Naive thymus-derived CD8-positive, alpha-beta T cell (primary cell): ENCODE measurements at regions not wholly inside any gene's neighbourhood (a gene's known extent, or its start where the extent isn't known, plus 50 kb on each side); places are given as distances from the start of the nearest gene placed in this dataset.

Experiments
- ATAC-seq, 2 donors: fragments of 150-1000 bp; cut with Tn5 transposase in 1 of 2; sonication (Bioruptor Pico), chemical (Tn5 transposase) in 1 of 2; 1 replicate in 1 of 2; 2 replicates in 1 of 2; pipeline ENCODE4 v1.10.0; 2021; ENCODE audit warnings: mild to moderate bottlenecking in 2 of 2, moderate library complexity in 2 of 2
- POLR2A ChIA-PET: fragments of 350-600 bp; sonication (Branson Sonifier 250); formaldehyde crosslinking; loops from one replicate; lab custom pipeline; 2021; ENCODE audit warnings: antibody characterized with exemption; lab: Charles Lee
- DNase-seq, 10 donors: peaks; one replicate each; pipeline versions ENCODE4 v3.0.0 to v3.0.0-alpha.2; 2020 to 2022
- H3K27ac Mint-ChIP-seq, 10 donors: one replicate each; pipeline ENCODE4 v1.8.0; 2020 to 2022; ENCODE audit warnings: mild to moderate bottlenecking in 10 of 10, mixed read lengths in 10 of 10, moderate library complexity in 4 of 10, inconsistent platforms in 1 of 10
- H3K27me3 Mint-ChIP-seq, 5 donors: one replicate each; pipeline ENCODE4 v1.8.0; 2021 to 2022; ENCODE audit warnings: mixed read lengths in 5 of 5
- H3K36me3 Mint-ChIP-seq, 3 donors: one replicate each; pipeline ENCODE4 v1.8.0; 2020 to 2022; ENCODE audit warnings: mixed read lengths in 3 of 3, mild to moderate bottlenecking in 2 of 3, inconsistent platforms in 1 of 3
- H3K4me1 Mint-ChIP-seq, 4 donors: one replicate each; pipeline ENCODE4 v1.8.0; 2021 to 2022; ENCODE audit warnings: mixed read lengths in 4 of 4
- H3K4me3 Mint-ChIP-seq, 10 donors: one replicate each; pipeline ENCODE4 v1.8.0; 2020 to 2022; ENCODE audit warnings: mild to moderate bottlenecking in 10 of 10, mixed read lengths in 10 of 10, moderate library complexity in 6 of 10, inconsistent platforms in 1 of 10
- H3K9me3 Mint-ChIP-seq, 9 donors: one replicate each; pipeline ENCODE4 v1.8.0; 2020 to 2022; ENCODE audit warnings: mixed read lengths in 9 of 9, mild to moderate bottlenecking in 3 of 9, inconsistent platforms in 1 of 9, moderate library complexity in 1 of 9

DNA sequence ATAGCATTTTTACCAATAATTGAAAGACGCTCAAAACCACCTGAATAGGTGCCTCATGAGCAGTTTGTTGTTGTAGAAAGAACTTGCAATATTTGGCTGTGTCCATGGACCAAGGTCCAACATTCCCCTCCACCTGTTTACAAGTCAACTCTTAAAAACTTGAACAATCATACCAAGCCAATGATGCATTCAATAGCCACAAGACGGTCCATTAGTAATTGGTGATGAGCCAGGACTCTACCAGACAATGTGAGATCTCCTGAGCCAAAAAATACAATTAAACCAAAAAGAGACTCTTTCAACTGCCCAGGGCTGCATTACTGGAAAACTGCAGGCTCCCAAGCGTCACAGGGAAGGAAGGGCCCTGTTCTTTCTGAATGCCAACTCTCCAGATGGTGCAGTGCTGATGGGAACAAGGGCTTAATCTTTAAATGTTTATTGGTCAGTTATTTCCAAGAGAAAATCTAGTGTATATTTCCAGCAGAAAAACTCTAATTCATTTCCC, 118.8 kb upstream of the EPB41L3 start:
- DNase-seq, result no peak
- Mint-ChIP-seq H3K27me3 (peaks cover 0 to 18% (median 0%) of the 10 kb centered on the region in 5 donors), H3K36me3 (no peaks in the 10 kb centered on the region), H3K4me1 (no peaks in the 10 kb centered on the region), H3K27ac (no peak overlapping the region), H3K4me3 (no peak overlapping the region), H3K9me3 (peaks cover 0 to 5% (median 0%) of the 10 kb centered on the region in 9 donors)
- POLR2A ChIA-PET, result no interaction called here
- no peak for ATAC-seq

DNA sequence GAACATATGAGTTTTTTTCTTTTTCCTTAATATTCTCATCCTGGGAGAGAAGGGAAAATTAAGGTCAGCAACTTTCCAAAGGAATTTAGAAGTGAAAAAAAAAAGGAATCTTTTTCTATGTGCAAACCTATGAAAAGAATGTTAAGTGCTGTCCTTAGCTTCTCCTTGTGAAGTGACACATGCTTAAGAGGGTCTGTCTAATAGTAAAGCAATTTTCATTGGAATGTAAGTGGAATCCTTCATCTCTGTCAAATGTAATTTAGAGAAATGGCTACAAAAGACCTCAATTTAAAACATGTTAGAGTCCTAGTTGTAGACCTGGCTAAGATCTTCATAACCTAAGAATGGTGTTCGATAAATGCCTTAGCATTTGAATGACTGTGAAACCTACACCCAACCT, 117.4 kb upstream of the EPB41L3 start:
- Mint-ChIP-seq H3K4me1 (no peaks in the 10 kb centered on the region), H3K4me3 (no peak overlapping the region), H3K9me3 (peaks cover 0 to 5% (median 0%) of the 10 kb centered on the region in 9 donors), H3K27ac (no peak overlapping the region), H3K36me3 (no peaks in the 10 kb centered on the region), H3K27me3 (peaks cover 0 to 28% (median 10%) of the 10 kb centered on the region in 5 donors)
- POLR2A ChIA-PET, result no interaction called here
- no peak for DNase-seq
- no peak for ATAC-seq

DNA sequence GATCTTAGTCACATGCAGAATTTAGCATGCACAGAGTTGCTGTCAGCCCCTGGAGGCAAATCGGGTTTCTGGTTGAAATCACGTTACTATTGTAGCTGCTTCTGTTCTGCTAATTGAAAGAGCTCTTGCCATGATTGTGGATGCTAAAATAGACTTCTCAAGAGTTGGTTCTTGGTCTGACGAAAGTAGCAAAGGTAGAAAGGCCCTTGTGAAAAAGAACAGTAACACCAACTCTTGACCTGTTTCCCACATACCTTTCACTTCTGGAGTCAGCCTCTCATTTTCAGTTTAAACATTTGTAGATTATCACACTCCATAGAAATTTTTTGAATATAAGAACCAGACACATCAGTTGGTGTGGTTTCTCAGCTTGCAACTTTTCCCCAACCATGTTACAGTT, 110.0 kb upstream of the EPB41L3 start:
- Mint-ChIP-seq H3K4me1 (no peaks in the 10 kb centered on the region), H3K27ac (no peak overlapping the region), H3K27me3 (peaks cover 0 to 15% (median 8%) of the 10 kb centered on the region in 5 donors), H3K36me3 (no peaks in the 10 kb centered on the region), H3K4me3 (no peak overlapping the region), H3K9me3 (no peaks in the 10 kb centered on the region)
- DNase-seq, result no peak
- POLR2A ChIA-PET, result no interaction called here
- no peak for ATAC-seq

DNA sequence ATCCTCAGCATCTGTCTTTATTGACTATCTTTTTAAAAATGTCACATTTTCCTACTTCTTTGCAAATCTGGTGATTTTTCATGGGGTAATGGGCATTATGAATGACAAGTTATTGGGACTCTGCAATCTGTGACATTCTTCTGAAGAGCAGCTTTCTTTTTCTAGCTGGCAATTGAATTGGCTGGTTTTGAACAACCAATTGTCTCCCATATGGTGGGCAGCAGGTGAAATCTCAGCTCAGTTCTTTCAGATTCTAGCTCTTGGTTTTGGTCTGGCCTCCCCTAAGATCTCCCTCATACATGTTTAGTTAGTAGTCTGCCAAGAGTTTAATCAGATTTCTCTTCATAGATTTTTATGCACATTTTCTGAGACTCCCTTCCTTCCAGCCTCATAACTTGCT, 107.9 kb upstream of the EPB41L3 start:
- no peak overlapping the region for H3K4me3 Mint-ChIP-seq
- no peaks in the 10 kb centered on the region for H3K9me3 Mint-ChIP-seq
- H3K27me3 Mint-ChIP-seq, result peaks cover 0 to 15% (median 5%) of the 10 kb centered on the region in 5 donors
- H3K27ac Mint-ChIP-seq, result no peak overlapping the region
- no peaks in the 10 kb centered on the region for H3K4me1 Mint-ChIP-seq
- ATAC-seq, result no peak
- no peaks in the 10 kb centered on the region for H3K36me3 Mint-ChIP-seq
- no peak for DNase-seq
- POLR2A ChIA-PET, result no interaction called here

DNA sequence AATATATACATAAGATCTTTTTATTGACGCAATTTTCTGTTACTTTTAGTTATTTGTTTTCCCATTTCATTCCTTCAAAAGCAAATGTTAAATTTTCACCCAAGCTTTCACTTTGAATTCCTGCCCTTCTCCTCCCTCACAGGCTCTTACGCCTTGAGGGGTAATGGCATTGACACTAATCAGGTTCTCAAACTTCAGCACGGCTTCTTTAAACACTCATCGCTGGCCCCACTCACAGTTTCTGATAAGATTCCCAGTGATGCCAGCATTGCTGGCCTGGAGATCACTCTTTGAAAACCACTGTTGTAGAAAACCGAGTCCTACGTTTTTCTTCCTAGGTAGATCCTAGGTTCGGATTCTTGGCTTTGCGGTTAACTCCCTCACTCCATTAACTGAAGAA, 105.6 kb upstream of the EPB41L3 start:
- POLR2A ChIA-PET, result no interaction called here
- no peak for ATAC-seq
- H3K27me3 Mint-ChIP-seq, result peaks cover 1 to 19% (median 9%) of the 10 kb centered on the region in 5 donors
- no peak for DNase-seq
- no peaks in the 10 kb centered on the region for H3K36me3 Mint-ChIP-seq
- H3K9me3 Mint-ChIP-seq, result no peaks in the 10 kb centered on the region
- no peak overlapping the region for H3K4me3 Mint-ChIP-seq
- H3K27ac Mint-ChIP-seq, result no peak overlapping the region
- no peaks in the 10 kb centered on the region for H3K4me1 Mint-ChIP-seq

DNA sequence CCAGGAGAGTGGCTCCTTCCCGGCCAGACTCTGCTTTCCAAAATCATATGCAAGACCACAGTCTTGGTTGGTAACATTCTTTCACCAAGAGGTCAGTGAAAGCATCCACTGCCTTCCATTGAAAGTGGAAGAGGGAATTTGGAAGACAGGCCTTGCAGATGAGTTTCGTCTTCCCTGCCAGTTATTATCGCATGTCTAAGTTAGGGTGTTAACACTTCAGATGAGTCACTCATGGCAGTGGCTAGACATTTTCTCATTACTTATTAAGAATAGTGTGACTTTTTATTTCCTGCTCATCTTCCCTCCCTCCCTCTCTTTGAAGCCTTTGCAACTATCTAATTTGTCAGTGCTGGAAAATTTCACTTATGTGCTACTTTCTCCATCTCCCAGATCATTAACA, 102.9 kb upstream of the EPB41L3 start:
- POLR2A ChIA-PET, result no interaction called here
- no peak for ATAC-seq
- peaks cover 1 to 31% (median 15%) of the 10 kb centered on the region in 5 donors for H3K27me3 Mint-ChIP-seq
- H3K36me3 Mint-ChIP-seq, result no peaks in the 10 kb centered on the region
- no peak for DNase-seq
- no peak overlapping the region for H3K27ac Mint-ChIP-seq
- no peaks in the 10 kb centered on the region for H3K9me3 Mint-ChIP-seq
- no peaks in the 10 kb centered on the region for H3K4me1 Mint-ChIP-seq
- H3K4me3 Mint-ChIP-seq, result no peak overlapping the region

DNA sequence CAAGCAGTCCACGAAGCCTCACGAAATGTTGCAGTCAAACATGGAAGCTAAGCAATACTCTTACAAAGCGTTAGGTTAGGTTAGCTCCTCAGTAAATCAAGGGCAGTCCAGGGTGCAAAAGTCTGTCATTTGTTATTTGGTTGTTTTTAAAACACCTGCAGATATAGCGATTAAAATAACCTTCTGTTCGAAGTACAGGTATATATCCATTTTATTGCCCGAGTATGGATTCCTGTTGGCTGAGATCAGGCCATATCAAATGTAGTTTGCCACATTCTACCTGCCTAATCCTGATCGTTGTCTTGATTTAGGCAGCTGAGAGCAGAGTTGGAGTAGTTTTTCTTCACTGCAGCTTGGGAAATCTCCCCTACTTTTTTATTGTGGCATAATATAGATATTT, 99.5 kb upstream of the EPB41L3 start:
- POLR2A ChIA-PET, result no interaction called here
- no peaks in the 10 kb centered on the region for H3K9me3 Mint-ChIP-seq
- no peaks in the 10 kb centered on the region for H3K36me3 Mint-ChIP-seq
- DNase-seq, result no peak
- no peak overlapping the region for H3K4me3 Mint-ChIP-seq
- H3K27ac Mint-ChIP-seq, result no peak overlapping the region
- H3K27me3 Mint-ChIP-seq, result peaks cover 6 to 41% (median 18%) of the 10 kb centered on the region in 5 donors
- H3K4me1 Mint-ChIP-seq, result no peaks in the 10 kb centered on the region
- no peak for ATAC-seq

DNA sequence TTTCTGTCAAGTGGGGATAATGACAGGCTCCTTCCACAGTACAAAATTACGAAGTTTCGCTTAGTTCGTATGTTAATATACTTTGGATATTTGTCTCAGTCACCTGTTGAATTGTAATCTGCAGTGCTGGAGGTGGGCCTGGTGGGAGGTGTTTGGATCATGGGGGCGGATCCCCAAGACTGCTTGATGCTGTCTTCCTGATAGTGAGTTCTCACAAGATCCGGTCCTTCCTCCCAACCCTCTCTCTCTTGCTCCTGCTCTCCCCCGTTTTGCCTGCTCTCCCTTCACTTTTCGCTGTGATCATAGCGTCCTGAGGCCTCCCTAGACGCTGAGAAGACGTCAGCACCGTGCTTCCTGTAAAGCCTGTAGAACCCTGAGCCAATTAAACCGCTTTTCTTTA, 97.1 kb upstream of the EPB41L3 start:
- Mint-ChIP-seq H3K27ac (no peak overlapping the region), H3K36me3 (no peaks in the 10 kb centered on the region), H3K27me3 (peaks cover 11 to 43% (median 17%) of the 10 kb centered on the region in 5 donors), H3K4me3 (no peak overlapping the region), H3K9me3 (peaks cover 0 to 7% (median 0%) of the 10 kb centered on the region in 9 donors), H3K4me1 (no peaks in the 10 kb centered on the region)
- ATAC-seq (no peak), DNase-seq (no peak)
- POLR2A ChIA-PET, result no interaction called here

DNA sequence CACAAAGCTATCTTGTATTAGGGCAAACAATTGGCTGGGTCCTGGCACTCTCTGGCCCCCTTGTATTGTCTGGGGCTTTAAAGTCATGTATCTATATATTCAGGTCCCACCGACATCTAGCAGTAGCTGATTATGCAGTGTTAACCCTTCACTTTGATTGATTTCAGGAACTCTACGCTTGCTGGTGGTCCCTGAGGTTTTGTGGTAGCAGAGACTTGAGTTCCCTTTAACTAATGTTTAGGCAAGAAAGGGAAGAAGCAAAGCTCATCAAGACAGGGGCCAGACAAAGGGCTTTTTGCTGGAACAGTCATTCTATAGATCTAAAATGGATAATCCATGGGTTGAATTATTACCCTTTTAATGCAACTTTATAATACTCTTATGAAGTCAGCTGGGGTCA, 95.3 kb upstream of the EPB41L3 start:
- H3K27me3 Mint-ChIP-seq, result peaks cover 15 to 50% (median 23%) of the 10 kb centered on the region in 5 donors
- DNase-seq, result no peak
- no peak overlapping the region for H3K4me3 Mint-ChIP-seq
- no peaks in the 10 kb centered on the region for H3K4me1 Mint-ChIP-seq
- POLR2A ChIA-PET, result no interaction called here
- H3K27ac Mint-ChIP-seq, result no peak overlapping the region
- H3K36me3 Mint-ChIP-seq, result no peaks in the 10 kb centered on the region
- ATAC-seq, result no peak
- peaks cover 0 to 10% (median 0%) of the 10 kb centered on the region in 9 donors for H3K9me3 Mint-ChIP-seq

DNA sequence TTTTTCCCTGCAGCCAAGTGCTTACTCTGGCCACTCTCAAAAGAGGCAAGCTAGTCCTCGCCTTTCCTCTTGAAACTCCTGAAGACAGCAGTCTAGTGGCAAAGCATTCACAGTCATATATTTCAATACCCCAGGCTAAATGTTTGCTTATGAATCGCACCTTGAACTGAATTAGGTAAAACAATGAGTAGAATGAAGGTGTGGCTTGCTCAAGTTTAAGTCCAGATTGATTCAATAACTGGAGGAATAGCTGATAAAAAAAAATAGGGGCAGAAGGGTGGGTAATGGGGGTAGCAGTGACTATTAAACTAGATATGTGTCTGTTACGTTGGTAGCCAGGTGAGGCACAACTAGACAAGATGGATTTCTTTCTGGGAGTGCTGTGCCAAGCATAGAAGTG, 88.2 kb upstream of the EPB41L3 start:
- Mint-ChIP-seq H3K4me3 (no peak overlapping the region), H3K9me3 (peaks cover 0 to 10% (median 0%) of the 10 kb centered on the region in 9 donors)
- POLR2A ChIA-PET, result no interaction called here

DNA sequence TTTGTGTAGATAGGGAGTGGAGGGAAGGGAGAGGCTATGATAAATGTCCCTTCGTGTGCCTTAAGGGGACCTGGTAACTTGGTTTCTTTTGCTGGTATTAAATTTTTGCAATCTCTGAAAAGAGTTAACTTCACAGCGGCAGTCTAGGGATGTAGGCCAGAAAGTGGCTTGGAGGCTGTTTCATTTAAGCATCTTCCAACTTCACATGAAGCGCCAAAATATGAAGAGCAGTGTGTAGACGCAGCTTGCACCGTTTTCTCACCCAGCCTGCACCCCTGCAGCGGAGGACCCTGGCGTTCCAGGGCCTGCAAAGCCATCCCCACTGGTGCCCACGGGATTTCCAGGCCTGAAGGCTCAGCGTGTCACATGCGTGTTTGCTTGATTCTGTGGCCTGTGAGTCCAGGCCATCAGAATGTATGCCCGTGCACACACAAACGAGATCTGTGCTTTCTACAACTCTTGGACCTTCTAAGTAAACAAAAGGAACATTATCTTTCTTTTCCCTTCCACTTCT, 87.2 kb upstream of the EPB41L3 start:
- ATAC-seq (no peak), DNase-seq (no peak)
- Mint-ChIP-seq H3K4me3 (peak overlapping the region in 9 of 10 donors; percentile 2 to 64 (median 24)), H3K36me3 (no peaks in the 10 kb centered on the region), H3K4me1 (peaks cover 0 to 9% (median 7%) of the 10 kb centered on the region in 4 donors), H3K27ac (no peak overlapping the region), H3K27me3 (peaks cover 23 to 49% (median 41%) of the 10 kb centered on the region in 5 donors), H3K9me3 (peaks cover 0 to 3% (median 0%) of the 10 kb centered on the region in 9 donors)
- POLR2A ChIA-PET, result no interaction called here

More for the DNA sequence above, 88.2 kb upstream of the EPB41L3 start:
- Mint-ChIP-seq H3K27me3 (peaks cover 28 to 56% (median 45%) of the 10 kb centered on the region in 5 donors), H3K36me3 (no peaks in the 10 kb centered on the region), H3K27ac (no peak overlapping the region), H3K4me1 (peaks cover 0 to 9% (median 7%) of the 10 kb centered on the region in 4 donors)
- ATAC-seq (no peak), DNase-seq (no peak)

DNA sequence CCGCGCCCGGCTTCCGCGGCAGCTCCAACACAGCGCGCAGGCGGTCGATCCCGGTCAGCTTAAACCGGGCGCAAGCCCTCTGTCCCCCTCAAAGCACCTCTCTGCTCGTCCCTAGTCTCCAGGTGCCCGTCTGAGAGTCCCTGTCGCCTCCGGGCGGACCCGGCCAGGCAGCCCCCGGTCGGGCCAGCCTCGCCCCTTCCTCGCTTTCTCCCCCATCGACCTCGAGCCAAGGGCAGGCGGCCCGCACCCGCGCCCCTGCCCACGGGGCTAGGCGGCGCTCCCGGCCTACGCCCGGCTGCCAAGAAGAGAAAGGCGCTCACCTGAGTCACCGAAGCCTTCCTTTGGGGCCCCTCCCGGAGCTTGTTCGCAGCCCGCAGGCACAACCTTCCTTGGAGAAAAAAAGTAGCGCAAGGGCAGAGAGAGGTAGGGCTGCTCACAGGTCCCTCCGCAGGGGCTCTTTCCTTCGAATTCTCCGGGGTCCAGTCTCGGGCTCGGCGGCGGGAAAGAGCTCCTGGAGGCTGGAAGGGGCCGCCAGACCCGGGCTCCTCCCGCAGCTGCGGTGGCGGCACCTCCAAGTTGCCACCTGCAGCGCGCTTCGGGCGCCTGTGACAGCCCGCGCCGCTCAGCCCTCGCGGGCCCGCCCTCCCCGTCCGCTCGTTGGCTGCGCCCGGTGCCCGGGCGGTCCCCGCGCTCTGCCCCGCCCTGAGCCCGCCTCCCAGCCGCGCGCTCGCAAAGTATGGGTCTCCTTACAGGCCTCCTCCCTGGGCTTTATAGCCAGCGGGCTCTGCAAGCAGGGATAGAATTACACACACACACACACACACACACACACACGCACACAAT, 86.5 kb upstream of the EPB41L3 start:
- no peaks in the 10 kb centered on the region for H3K9me3 Mint-ChIP-seq
- peak overlapping the region in 3 of 10 donors; percentile 16 to 66 (median 45) for H3K4me3 Mint-ChIP-seq
- H3K27ac Mint-ChIP-seq, result no peak overlapping the region
- peaks cover 20 to 42% (median 38%) of the 10 kb centered on the region in 5 donors for H3K27me3 Mint-ChIP-seq
- POLR2A ChIA-PET, result no interaction called here
- peak; percentile 57 to 77 for ATAC-seq
- no peaks in the 10 kb centered on the region for H3K36me3 Mint-ChIP-seq
- peaks cover 0 to 9% (median 7%) of the 10 kb centered on the region in 4 donors for H3K4me1 Mint-ChIP-seq
- peak in 1 of 10 donors; percentile 5 for DNase-seq

DNA sequence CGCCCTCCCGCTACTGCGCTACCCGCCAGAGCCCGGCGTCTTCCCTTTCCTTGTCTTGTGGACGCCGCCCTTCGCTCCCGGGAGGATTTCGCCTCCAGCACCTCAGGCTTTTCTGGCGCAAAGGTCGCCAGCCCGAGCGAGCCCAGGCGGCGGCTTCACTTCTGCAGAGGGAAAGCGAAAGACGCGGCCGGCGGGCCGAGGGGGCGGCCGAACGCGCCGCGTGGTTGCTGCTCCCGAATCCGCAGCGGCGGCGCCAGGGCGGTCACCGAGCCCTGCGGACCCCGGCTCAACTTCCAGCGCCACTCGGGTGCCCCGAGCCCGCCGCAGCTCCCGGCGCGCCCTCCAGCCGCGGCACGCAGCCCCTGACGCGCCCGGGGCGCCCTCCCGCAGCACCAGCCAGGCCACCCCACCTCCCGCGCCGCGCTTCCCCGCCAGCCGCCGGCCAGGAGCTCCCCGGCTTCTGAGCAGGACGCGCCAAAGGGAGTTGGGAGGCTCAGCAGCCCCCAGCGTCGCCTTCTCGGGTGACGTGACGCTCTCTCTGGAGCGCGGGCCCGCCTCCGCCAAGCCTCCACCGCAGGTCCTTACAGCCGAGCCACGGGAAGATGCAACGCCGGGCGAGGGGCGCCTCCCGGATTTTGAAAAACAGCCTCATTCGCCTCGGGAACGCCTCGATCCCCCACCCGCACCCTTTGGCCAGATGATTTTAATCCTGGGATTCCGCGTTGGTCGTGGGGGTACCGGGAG, 84.9 kb upstream of the EPB41L3 start:
- Mint-ChIP-seq H3K4me1 (peaks cover 0 to 9% (median 7%) of the 10 kb centered on the region in 4 donors), H3K9me3 (no peaks in the 10 kb centered on the region), H3K27me3 (peaks cover 19 to 33% (median 28%) of the 10 kb centered on the region in 5 donors), H3K4me3 (peak overlapping the region in 3 of 10 donors; percentile 5 to 60 (median 60)), H3K27ac (no peak overlapping the region), H3K36me3 (no peaks in the 10 kb centered on the region)
- DNase-seq, result no peak
- POLR2A ChIA-PET, result no interaction called here
- ATAC-seq, result no peak
